CD14-positive monocyte (primary cell): ENCODE measurements at regions not wholly inside any gene's neighbourhood (a gene's known extent, or its start where the extent isn't known, plus 50 kb on each side); places are given as distances from the start of the nearest gene placed in this dataset.

ENCODE experiments used
- DNase-seq, 3 donors: peaks; one replicate each; pipeline ENCODE4 v3.0.0-alpha.2; 2011 to 2022
- H2AFZ ChIP-seq: 2 replicates; pipeline ENCODE4 v1.6.0; 2012; ENCODE audit warnings: mild to moderate bottlenecking, low read depth, low read length, inconsistent platforms; ENCODE audit not compliant: insufficient read depth, poor library complexity, severe bottlenecking
- H3K27ac ChIP-seq, 2 donors: 1 replicate in 1 of 2; 2 replicates in 1 of 2; pipeline ENCODE4 v1.5.1; 2012 to 2013; ENCODE audit warnings: low read length in 2 of 2, control low read depth in 1 of 2, inconsistent platforms in 1 of 2, low read depth in 1 of 2, mild to moderate bottlenecking in 1 of 2
- H3K27me3 ChIP-seq, 2 donors: one replicate each; pipeline versions ENCODE4 v1.6.0 to v1.6.1; 2011 to 2013; ENCODE audit warnings: low read length in 2 of 2; ENCODE audit not compliant: control insufficient read depth in 2 of 2, insufficient read depth in 2 of 2
- H3K36me3 ChIP-seq, 2 donors: replicated peaks in 1 of 2; 1 replicate in 1 of 2; 2 replicates in 1 of 2; pipeline versions ENCODE4 v1.5.1 to v1.6.1; 2012 to 2013; ENCODE audit warnings: low read length in 2 of 2, control low read depth in 1 of 2, inconsistent platforms in 1 of 2, mild to moderate bottlenecking in 1 of 2; ENCODE audit not compliant: insufficient read depth in 2 of 2, control insufficient read depth in 1 of 2
- H3K4me1 ChIP-seq, 2 donors: 1 replicate in 1 of 2; 2 replicates in 1 of 2; pipeline versions ENCODE4 v1.5.1 to v1.6.1; 2012 to 2013; ENCODE audit warnings: low read length in 2 of 2, control low read depth in 1 of 2, inconsistent platforms in 1 of 2, mild to moderate bottlenecking in 1 of 2, moderate library complexity in 1 of 2; ENCODE audit not compliant: insufficient read depth in 2 of 2, control insufficient read depth in 1 of 2
- H3K4me2 ChIP-seq: replicated peaks from 2 replicates; pipeline ENCODE3; 2012; ENCODE audit warnings: low read length, moderate library complexity, mild to moderate bottlenecking; ENCODE audit not compliant: poor library complexity, severe bottlenecking; ENCODE audit errors: extremely low read depth
- H3K4me3 ChIP-seq, 3 experiments: fragments of 200-600 bp in 1 of 3; sonication (generic) in 1 of 3; replicated peaks in 1 of 3; 1 replicate in 2 of 3; 2 replicates in 1 of 3; pipeline ENCODE4 v1.5.1; 2011 to 2013; ENCODE audit warnings: low read length in 3 of 3, mild to moderate bottlenecking in 3 of 3, control low read depth in 2 of 3, low read depth in 2 of 3, inconsistent platforms in 1 of 3, moderate library complexity in 1 of 3
- H3K79me2 ChIP-seq: 2 replicates; pipeline ENCODE4 v1.6.0; 2012; ENCODE audit warnings: mild to moderate bottlenecking, control low read depth, inconsistent platforms, low read length, moderate library complexity; ENCODE audit not compliant: insufficient read depth
- H3K9ac ChIP-seq: 2 replicates; pipeline ENCODE4 v1.6.0; 2017; ENCODE audit warnings: low read length, mild to moderate bottlenecking; ENCODE audit not compliant: insufficient read depth, poor library complexity, severe bottlenecking
- H3K9me3 ChIP-seq, 2 donors: replicated peaks in 1 of 2; 1 replicate in 1 of 2; 2 replicates in 1 of 2; pipeline versions ENCODE4 v1.5.1 to v1.6.1; 2012 to 2013; ENCODE audit warnings: low read length in 2 of 2, control low read depth in 1 of 2; ENCODE audit not compliant: control insufficient read depth in 1 of 2, insufficient read depth in 1 of 2
- H4K20me1 ChIP-seq: 2 replicates; pipeline ENCODE4 v1.6.0; 2012; ENCODE audit warnings: mild to moderate bottlenecking, low read length, control low read depth, moderate library complexity; ENCODE audit not compliant: insufficient read depth
- H3K27ac Mint-ChIP-seq, 7 donors: one replicate each; pipeline ENCODE4 v1.8.0; 2020; ENCODE audit warnings: mild to moderate bottlenecking in 7 of 7, mixed read lengths in 7 of 7, moderate library complexity in 6 of 7, inconsistent platforms in 2 of 7
- H3K27me3 Mint-ChIP-seq, 3 donors: one replicate each; pipeline ENCODE4 v1.8.0; 2021 to 2022; ENCODE audit warnings: low read depth in 3 of 3, mild to moderate bottlenecking in 3 of 3, mixed read lengths in 3 of 3, moderate library complexity in 3 of 3, inconsistent platforms in 1 of 3
- H3K36me3 Mint-ChIP-seq, 2 donors: one replicate each; pipeline ENCODE4 v1.8.0; 2020; ENCODE audit warnings: mixed read lengths in 2 of 2, inconsistent platforms in 1 of 2, mild to moderate bottlenecking in 1 of 2
- H3K4me1 Mint-ChIP-seq: one replicate; pipeline ENCODE4 v1.8.0; 2020; ENCODE audit warnings: mild to moderate bottlenecking, mixed read lengths
- H3K4me3 Mint-ChIP-seq, 2 donors: one replicate each; pipeline ENCODE4 v1.8.0; 2020; ENCODE audit warnings: mild to moderate bottlenecking in 2 of 2, mixed read lengths in 2 of 2, moderate library complexity in 1 of 2
- H3K9me3 Mint-ChIP-seq, 7 donors: one replicate each; pipeline ENCODE4 v1.8.0; 2020 to 2022; ENCODE audit warnings: mixed read lengths in 7 of 7, mild to moderate bottlenecking in 6 of 7, moderate library complexity in 6 of 7, inconsistent platforms in 2 of 7
- CTCF ChIP-seq: fragments of 200-600 bp; IDR thresholded peaks from one replicate; pipeline ENCODE4 v1.8.0; 2022; ENCODE audit warnings: antibody characterized with exemption, mild to moderate bottlenecking
- WGBS: methylation state at CpG from one replicate; pipeline ENCODE4 v1.1.5; 2013; ENCODE audit warnings: missing lambda C conversion rate; ENCODE audit not compliant: insufficient coverage; 5-methylcytosine and 5-hydroxymethylcytosine counted together
- intact Hi-C, 2 donors: fragments of 100-400 bp; cut with micrococcal nuclease; formaldehyde crosslinking; loops; one replicate each; pipeline versions ENCODE4 v1.15.0 to v1.15.1; 2023

- H3K27ac ChIP-seq: no peak overlapping the region
- peaks cover 9% of the 10 kb centered on the region for H3K4me1 Mint-ChIP-seq
- H3K27me3 Mint-ChIP-seq: peaks cover 0 to 4% (median 2%) of the 10 kb centered on the region in 3 donors
- 40% methylated on average over 1 of the region's 1 CpG for WGBS
- H2AFZ ChIP-seq: no peak overlapping the region
- H3K4me3 ChIP-seq: no peak overlapping the region
- no peaks in the 10 kb centered on the region for H3K9me3 ChIP-seq
- no peaks in the 10 kb centered on the region for H3K36me3 ChIP-seq
- H3K36me3 Mint-ChIP-seq: no peaks in the 10 kb centered on the region
- H3K4me2 ChIP-seq: no peak overlapping the region
- H4K20me1 ChIP-seq: no peaks in the 10 kb centered on the region
- H3K27me3 ChIP-seq: no peaks in the 10 kb centered on the region
- no peak for TF ChIP-seq CTCF
- no peaks in the 10 kb centered on the region for H3K9me3 Mint-ChIP-seq
- no peak overlapping the region for H3K4me3 Mint-ChIP-seq
- H3K79me2 ChIP-seq: no peaks in the 10 kb centered on the region
- intact Hi-C loops: no loop called here
- H3K4me1 ChIP-seq: peaks cover 5% of the 10 kb centered on the region in 2 donors
- no peak overlapping the region for H3K27ac Mint-ChIP-seq
- H3K9ac ChIP-seq: no peak overlapping the region
- no peak for DNase-seq
These were observed 287.2 kb upstream of the ATP2B1 start for GRCh38 chr12:89995870-89996269.

- H3K27ac ChIP-seq: no peak overlapping the region
- peaks cover 0 to 4% (median 2%) of the 10 kb centered on the region in 3 donors for H3K27me3 Mint-ChIP-seq
- no peak overlapping the region for H3K4me3 Mint-ChIP-seq
- no peak overlapping the region for H3K9ac ChIP-seq
- H3K4me3 ChIP-seq: no peak overlapping the region
- intact Hi-C loops: no loop called here
- TF ChIP-seq CTCF: no peak
- no peaks in the 10 kb centered on the region for H3K36me3 ChIP-seq
- no peak overlapping the region for H2AFZ ChIP-seq
- H3K36me3 Mint-ChIP-seq: no peaks in the 10 kb centered on the region
- peaks cover 9% of the 10 kb centered on the region for H3K4me1 Mint-ChIP-seq
- peak; percentile 1 to 8 (median 7) for DNase-seq
- no peaks in the 10 kb centered on the region for H3K79me2 ChIP-seq
- no peak overlapping the region for H3K4me2 ChIP-seq
- no peaks in the 10 kb centered on the region for H3K9me3 Mint-ChIP-seq
- no CpG with 5 or more reads among the region's 1 CpG for WGBS
- H4K20me1 ChIP-seq: no peaks in the 10 kb centered on the region
- H3K4me1 ChIP-seq: peaks cover 5% of the 10 kb centered on the region in 2 donors
- no peak overlapping the region for H3K27ac Mint-ChIP-seq
- H3K27me3 ChIP-seq: no peaks in the 10 kb centered on the region
- H3K9me3 ChIP-seq: no peaks in the 10 kb centered on the region
These were observed 286.3 kb upstream of the ATP2B1 start for GRCh38 chr12:89994911-89995310.
